ENCODE measurements at regions not wholly inside any gene's neighbourhood (a gene's known extent, or its start where the extent isn't known, plus 50 kb on each side); places are given as distances from the start of the nearest gene placed in this dataset.

GRCh38 chr3:6531153-6531552 lies 329.8 kb upstream of the GRM7 start:
- TF ChIP-seq ZNF8 (CRISPR knock-in tag; IDR thresholded peaks at IDR 0.05) (no peak), RARB (CRISPR knock-in tag; IDR thresholded peaks at IDR 0.05) (no peak), ZFP30 (CRISPR knock-in tag; IDR thresholded peaks at IDR 0.05) (no peak)
